ENCODE measurements at regions not wholly inside any gene's neighbourhood (a gene's known extent, or its start where the extent isn't known, plus 50 kb on each side); places are given as distances from the start of the nearest gene placed in this dataset.

- intact Hi-C loops (cut with micrococcal nuclease): no loop called here
- H3K4me3 Mint-ChIP-seq (ENCODE audit: unreplicated experiment): no peak overlapping the region
- ChIA-PET CTCF (interaction anchor here (0.6 kb wide), 1 partner anchor 36 kb away, joined by 4 read pairs; no protein-coding TSS in a partner anchor), POLR2A (no interaction called here)
- TF ChIP-seq CTCF (IDR thresholded peaks at IDR 0.05; ENCODE audit: unreplicated experiment): no peak
- no TSS peak for BruUV-seq (replicated peaks)
- no peaks in the 10 kb centered on the region for H3K27me3 Mint-ChIP-seq (ENCODE audit: insufficient read depth, unreplicated experiment)
- DNase-seq (ENCODE audit: unreplicated experiment): no peak
- H3K4me1 Mint-ChIP-seq (ENCODE audit: insufficient read depth, unreplicated experiment): no peaks in the 10 kb centered on the region
- H3K27ac Mint-ChIP-seq (ENCODE audit: low read depth, unreplicated experiment): no peak overlapping the region
- no peaks in the 10 kb centered on the region for H3K36me3 Mint-ChIP-seq (ENCODE audit: insufficient read depth, unreplicated experiment)
- peaks cover 7% of the 10 kb centered on the region for H3K9me3 Mint-ChIP-seq (ENCODE audit: unreplicated experiment)
Measured at GRCh38 chr1:88541596-88541995, 142.5 kb upstream of the PKN2 start.

DNA sequence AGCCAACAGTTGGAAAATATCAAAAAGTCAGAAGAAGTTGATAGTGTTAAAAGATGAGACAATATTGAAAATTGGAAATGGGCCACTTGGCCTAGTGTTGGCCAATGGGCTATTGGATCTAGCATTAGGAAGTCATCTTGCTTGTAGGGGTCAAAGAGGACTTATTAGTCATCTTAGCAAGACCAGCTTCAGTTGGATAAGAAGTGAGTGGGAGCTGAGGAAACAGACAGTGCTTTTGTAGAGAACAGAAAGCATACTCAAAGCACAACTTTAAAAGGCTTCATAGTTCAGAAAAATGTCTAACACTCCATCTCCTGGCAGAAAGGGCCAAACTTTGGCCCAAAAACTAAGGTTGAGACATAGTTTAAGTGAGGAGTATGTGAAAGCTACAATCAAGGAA is 139.9 kb upstream of the PKN2 start:
- no peaks in the 10 kb centered on the region for H3K4me1 Mint-ChIP-seq (ENCODE audit: insufficient read depth, unreplicated experiment)
- no peaks in the 10 kb centered on the region for H3K36me3 Mint-ChIP-seq (ENCODE audit: insufficient read depth, unreplicated experiment)
- intact Hi-C loops (cut with micrococcal nuclease): no loop called here
- ChIA-PET POLR2A (no interaction called here), CTCF (interaction anchor here (0.6 kb wide), 1 partner anchor 9 kb away, joined by 4 read pairs; no protein-coding TSS in a partner anchor)
- no peaks in the 10 kb centered on the region for H3K27me3 Mint-ChIP-seq (ENCODE audit: insufficient read depth, unreplicated experiment)
- TF ChIP-seq CTCF (IDR thresholded peaks at IDR 0.05; ENCODE audit: unreplicated experiment): no peak
- H3K4me3 Mint-ChIP-seq (ENCODE audit: unreplicated experiment): no peak overlapping the region
- peaks cover 7% of the 10 kb centered on the region for H3K9me3 Mint-ChIP-seq (ENCODE audit: unreplicated experiment)
- BruUV-seq (replicated peaks): no TSS peak
- DNase-seq (ENCODE audit: unreplicated experiment): no peak
- H3K27ac Mint-ChIP-seq (ENCODE audit: low read depth, unreplicated experiment): no peak overlapping the region

GRCh38 chr1:88549536-88549935 is 134.5 kb upstream of the PKN2 start:
- Mint-ChIP-seq H3K27ac (ENCODE audit: low read depth, unreplicated experiment) (no peak overlapping the region), H3K27me3 (ENCODE audit: insufficient read depth, unreplicated experiment) (no peaks in the 10 kb centered on the region), H3K4me3 (ENCODE audit: unreplicated experiment) (no peak overlapping the region), H3K4me1 (ENCODE audit: insufficient read depth, unreplicated experiment) (no peaks in the 10 kb centered on the region), H3K36me3 (ENCODE audit: insufficient read depth, unreplicated experiment) (no peaks in the 10 kb centered on the region), H3K9me3 (ENCODE audit: unreplicated experiment) (peaks cover 4% of the 10 kb centered on the region)
- DNase-seq (ENCODE audit: unreplicated experiment): peak; percentile 27
- CTCF ChIA-PET: interaction anchor here (0.6 to 1.6 kb wide), 5 partner anchors 18 to 1400 kb away, joined by 3 to 4 read pairs (median 3); no protein-coding TSS in a partner anchor
- intact Hi-C loops (cut with micrococcal nuclease): loop anchor here (2.0 kb wide), 1 partner anchor 369 kb away; no protein-coding TSS in a partner anchor
- BruUV-seq (replicated peaks): no TSS peak
- no peak for TF ChIP-seq CTCF (IDR thresholded peaks at IDR 0.05; ENCODE audit: unreplicated experiment)
- POLR2A ChIA-PET: no interaction called here

GRCh38 chr1:88552226-88552625 is 131.8 kb upstream of the PKN2 start:
- no peak for DNase-seq (ENCODE audit: unreplicated experiment)
- Mint-ChIP-seq H3K27me3 (ENCODE audit: insufficient read depth, unreplicated experiment) (no peaks in the 10 kb centered on the region), H3K27ac (ENCODE audit: low read depth, unreplicated experiment) (no peak overlapping the region), H3K36me3 (ENCODE audit: insufficient read depth, unreplicated experiment) (no peaks in the 10 kb centered on the region), H3K4me3 (ENCODE audit: unreplicated experiment) (no peak overlapping the region), H3K4me1 (ENCODE audit: insufficient read depth, unreplicated experiment) (no peaks in the 10 kb centered on the region), H3K9me3 (ENCODE audit: unreplicated experiment) (no peaks in the 10 kb centered on the region)
- BruUV-seq (replicated peaks): no TSS peak
- intact Hi-C loops (cut with micrococcal nuclease): no loop called here
- CTCF ChIA-PET: no interaction called here
- POLR2A ChIA-PET: no interaction called here
- no peak for TF ChIP-seq CTCF (IDR thresholded peaks at IDR 0.05; ENCODE audit: unreplicated experiment)

Data from MCF 10A (cell line).